HCT116 (cell line): ENCODE measurements at regions not wholly inside any gene's neighbourhood (a gene's known extent, or its start where the extent isn't known, plus 50 kb on each side); places are given as distances from the start of the nearest gene placed in this dataset.

Experiments
- CEBPB ChIP-seq: IDR thresholded peaks from 2 replicates; pipeline ENCODE4 v1.6.1; 2012; ENCODE audit warnings: low read depth
- EZH2 ChIP-seq: fragments of 200-600 bp; sonication (generic); IDR thresholded peaks from 2 replicates; pipeline ENCODE4 v1.6.1; 2017; ENCODE audit warnings: antibody characterized with exemption, mixed run types
- POLR2A ChIP-seq: IDR thresholded peaks from 2 replicates; pipeline ENCODE4 v1.7.0; 2011; ENCODE audit warnings: borderline replicate concordance; ENCODE audit not compliant: insufficient read depth, insufficient read length; ENCODE audit errors: extremely low read depth
- POLR2AphosphoS5 ChIP-seq: IDR thresholded peaks from 2 replicates; pipeline ENCODE4 v1.6.1; 2011; ENCODE audit warnings: mild to moderate bottlenecking, low read depth, low read length, moderate library complexity
- SP1 ChIP-seq: IDR thresholded peaks from 2 replicates; pipeline ENCODE4 v1.6.1; 2012; ENCODE audit warnings: low read depth
- TF ChIP-seq, protein P1 (sequence below), 3 experiments: fragments of 200-600 bp in 1 of 3; sonication (generic) in 1 of 3; IDR thresholded peaks in 2 of 3; conservative IDR thresholded peaks in 1 of 3; 2 replicates each; pipeline ENCODE4 v1.5.1; 2012 to 2017; ENCODE audit warnings: low read depth in 2 of 3, low read length in 2 of 3, antibody characterized with exemption in 1 of 3, borderline replicate concordance in 1 of 3, control low read depth in 1 of 3, mild to moderate bottlenecking in 1 of 3, mixed read lengths in 1 of 3, mixed run types in 1 of 3, moderate library complexity in 1 of 3; ENCODE audit not compliant: insufficient read depth in 1 of 3

- TF ChIP-seq, protein P1, sequence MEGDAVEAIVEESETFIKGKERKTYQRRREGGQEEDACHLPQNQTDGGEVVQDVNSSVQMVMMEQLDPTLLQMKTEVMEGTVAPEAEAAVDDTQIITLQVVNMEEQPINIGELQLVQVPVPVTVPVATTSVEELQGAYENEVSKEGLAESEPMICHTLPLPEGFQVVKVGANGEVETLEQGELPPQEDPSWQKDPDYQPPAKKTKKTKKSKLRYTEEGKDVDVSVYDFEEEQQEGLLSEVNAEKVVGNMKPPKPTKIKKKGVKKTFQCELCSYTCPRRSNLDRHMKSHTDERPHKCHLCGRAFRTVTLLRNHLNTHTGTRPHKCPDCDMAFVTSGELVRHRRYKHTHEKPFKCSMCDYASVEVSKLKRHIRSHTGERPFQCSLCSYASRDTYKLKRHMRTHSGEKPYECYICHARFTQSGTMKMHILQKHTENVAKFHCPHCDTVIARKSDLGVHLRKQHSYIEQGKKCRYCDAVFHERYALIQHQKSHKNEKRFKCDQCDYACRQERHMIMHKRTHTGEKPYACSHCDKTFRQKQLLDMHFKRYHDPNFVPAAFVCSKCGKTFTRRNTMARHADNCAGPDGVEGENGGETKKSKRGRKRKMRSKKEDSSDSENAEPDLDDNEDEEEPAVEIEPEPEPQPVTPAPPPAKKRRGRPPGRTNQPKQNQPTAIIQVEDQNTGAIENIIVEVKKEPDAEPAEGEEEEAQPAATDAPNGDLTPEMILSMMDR (IDR thresholded peaks at IDR 0.05 in 2 of 3, conservative IDR thresholded peaks at IDR 0.05 in 1 of 3; ENCODE audit: borderline replicate concordance in 1 of 3, insufficient read depth in 1 of 3, low read depth in 2 of 3, low read length in 2 of 3), result no peak
- TF ChIP-seq POLR2A (no peak), POLR2AphosphoS5 (no peak), CEBPB (no peak), EZH2 (no peak), SP1 (no peak)
These were observed 121.3 kb upstream of the CDH8 start for GRCh38 chr16:62157544-62157943.
